HG02623 (cell line): ENCODE measurements at regions not wholly inside any gene's neighbourhood (a gene's known extent, or its start where the extent isn't known, plus 50 kb on each side); places are given as distances from the start of the nearest gene placed in this dataset.
"Not testable (repeated sequence)": the region's sequence is repeated elsewhere in the genome, so short reads cannot be mapped to it uniquely, and the experiment has no call there.

ENCODE experiments used
- ATAC-seq: cut with Tn5 transposase; IDR thresholded peaks from one replicate; pipeline ENCODE4 v1.9.1; 2021; ENCODE audit warnings: moderate library complexity; ENCODE audit not compliant: unreplicated experiment

- ATAC-seq, result no peak
Observed at GRCh38 chr15:87489902-87490665, 766.5 kb downstream of the NTRK3 start.

DNA sequence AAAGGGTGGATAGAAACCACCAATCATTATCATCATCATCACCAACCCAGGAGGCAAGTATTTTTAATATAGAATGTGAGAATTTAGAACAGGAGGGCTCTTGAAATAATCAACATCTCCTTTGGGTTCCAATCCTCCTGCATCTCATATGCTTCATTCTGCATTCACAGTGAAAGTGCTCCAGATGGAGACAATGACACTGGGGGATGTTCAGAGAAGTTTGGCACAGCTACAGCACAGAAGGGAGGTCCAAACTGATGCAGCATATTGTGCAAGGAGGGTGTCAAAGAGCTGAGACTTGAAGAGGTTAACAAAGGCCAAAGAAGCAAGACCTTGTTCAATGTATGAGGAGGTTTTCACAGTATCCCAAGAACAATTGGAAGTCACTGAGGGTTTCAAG lies 767.1 kb downstream of the NTRK3 start:
- ATAC-seq, result no peak

DNA sequence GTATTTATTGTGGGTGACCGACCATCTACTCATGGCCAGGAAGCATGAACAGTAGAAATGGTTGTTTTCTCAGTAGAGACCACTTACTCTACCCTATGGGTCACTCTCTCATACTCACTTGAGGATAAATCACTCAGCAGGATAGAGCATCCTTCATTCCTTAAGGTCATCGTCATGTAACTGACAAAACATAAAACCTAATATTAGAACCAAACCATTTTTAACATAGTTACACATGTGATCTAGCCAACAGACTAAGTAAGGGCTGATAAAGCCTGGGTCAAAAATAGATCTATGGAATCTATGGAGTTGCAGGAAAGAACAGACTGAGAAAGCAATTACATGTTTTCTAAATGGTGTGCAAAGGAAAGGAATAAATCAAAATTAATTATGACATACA lies 769.1 kb downstream of the NTRK3 start:
- no peak for ATAC-seq

DNA sequence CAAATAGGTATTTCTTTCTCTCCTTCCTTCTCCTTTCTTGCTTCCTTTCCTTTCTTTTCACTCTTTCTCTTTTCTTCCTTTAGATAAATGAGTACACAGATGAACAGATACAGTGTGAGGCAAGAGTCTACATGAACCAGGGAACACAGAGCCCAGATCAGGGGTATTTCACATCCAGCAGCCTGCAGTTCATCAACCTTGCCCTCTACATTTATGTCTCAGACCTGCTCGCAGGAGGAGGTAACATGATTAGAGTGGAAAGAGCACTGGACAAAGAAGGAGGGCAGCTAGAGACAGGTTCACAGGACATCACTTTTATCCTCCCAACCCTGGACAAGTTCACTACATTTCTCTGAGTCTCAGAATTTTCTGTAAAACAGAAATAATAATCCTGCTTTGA lies 773.1 kb downstream of the NTRK3 start:
- no peak for ATAC-seq

GRCh38 chr15:87481126-87481525 lies 775.4 kb downstream of the NTRK3 start:
- ATAC-seq, result no peak

GRCh38 chr15:87478687-87479072 lies 777.9 kb downstream of the NTRK3 start:
- ATAC-seq, result no peak

DNA sequence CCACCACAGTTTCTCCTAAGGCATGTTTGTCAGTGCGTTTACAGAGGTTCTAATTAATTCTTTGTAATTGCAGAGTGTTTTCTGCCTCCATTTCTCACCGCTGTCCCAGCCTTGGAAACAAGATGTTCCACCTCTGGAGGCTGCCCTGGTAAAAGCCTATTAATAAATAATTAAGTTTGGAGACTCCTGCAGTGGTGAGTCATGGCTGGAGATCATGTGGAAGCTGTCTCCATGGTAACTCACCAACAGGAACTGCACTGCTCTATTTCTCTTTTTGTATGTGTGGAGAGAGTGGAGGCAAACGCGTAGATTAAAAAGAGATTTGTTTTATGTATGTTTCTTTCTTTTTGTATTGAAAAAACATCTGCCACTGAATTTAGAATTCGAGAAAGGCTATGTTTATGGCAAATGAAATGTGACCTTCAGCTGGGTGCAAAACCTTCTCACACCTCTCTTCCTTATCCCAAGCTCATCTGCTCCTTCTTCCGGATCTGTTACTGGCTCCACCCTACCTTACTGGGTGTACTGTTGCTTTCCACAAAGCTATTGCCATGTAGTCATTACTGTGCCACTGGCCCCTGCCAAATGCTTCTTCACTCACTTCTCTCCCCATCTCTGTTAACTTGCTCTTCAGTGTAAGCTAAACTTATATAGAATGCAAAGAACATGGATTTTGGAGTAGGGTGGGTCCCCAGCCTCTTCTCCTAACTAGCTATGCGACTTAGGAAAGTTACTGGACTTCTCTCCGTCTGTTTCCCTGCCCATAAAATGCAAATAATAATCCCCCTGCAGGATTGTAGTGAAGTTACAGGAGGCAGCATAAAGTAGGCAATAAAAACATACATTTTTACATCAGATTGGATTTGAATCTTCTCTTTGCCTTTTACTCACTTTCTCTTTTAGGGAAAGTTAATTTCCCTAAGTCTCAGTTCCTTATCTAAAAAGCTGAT lies 778.5 kb downstream of the NTRK3 start:
- no peak for ATAC-seq

GRCh38 chr15:87477026-87477425 lies 779.5 kb downstream of the NTRK3 start:
- ATAC-seq, result no peak

GRCh38 chr15:87470923-87471322 lies 785.6 kb downstream of the NTRK3 start:
- ATAC-seq, result no peak

DNA sequence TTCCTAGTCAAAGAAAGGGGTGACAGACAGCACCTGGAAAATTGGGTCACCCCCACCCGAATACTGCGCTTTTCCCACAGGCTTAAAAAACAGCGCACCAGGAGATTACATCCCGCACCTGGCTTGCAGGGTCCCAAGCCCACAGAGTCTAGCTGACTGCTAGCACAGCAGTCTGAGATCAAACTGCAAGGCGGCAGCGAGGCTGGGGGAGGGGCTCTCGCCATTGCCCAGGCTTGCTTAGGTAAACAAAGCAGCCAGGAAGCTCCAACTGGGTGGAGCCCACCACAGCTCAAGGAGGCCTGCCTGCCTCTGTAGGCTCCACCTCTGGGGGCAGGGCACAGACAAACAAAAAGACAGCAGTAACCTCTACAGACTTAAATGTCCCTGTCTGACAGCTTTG lies 792.6 kb downstream of the NTRK3 start:
- not testable (repeated sequence) for ATAC-seq

DNA sequence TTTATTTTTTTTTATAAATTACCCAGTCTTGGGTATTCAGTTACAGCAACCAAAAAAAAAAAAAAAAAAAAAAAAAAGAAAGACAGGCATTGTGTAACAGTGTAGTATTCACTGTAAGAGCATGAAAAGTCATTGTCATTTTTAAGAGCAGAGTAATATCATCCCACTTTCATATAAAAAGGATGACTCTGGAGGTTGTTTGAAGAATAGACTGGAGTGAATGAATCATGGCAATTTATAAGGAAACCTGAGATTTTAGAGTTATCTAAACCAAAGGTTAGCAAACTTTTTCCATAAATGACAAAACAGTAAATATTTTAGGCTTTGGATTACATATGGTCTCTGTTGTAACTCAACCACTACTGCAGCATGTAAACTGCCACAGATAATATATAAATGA lies 794.9 kb downstream of the NTRK3 start:
- no peak for ATAC-seq

GRCh38 chr15:87454860-87455259 lies 801.7 kb downstream of the NTRK3 start:
- no peak for ATAC-seq

GRCh38 chr15:87450314-87450713 lies 806.2 kb downstream of the NTRK3 start:
- ATAC-seq, result no peak

GRCh38 chr15:87439090-87439489 lies 817.4 kb downstream of the NTRK3 start:
- no peak for ATAC-seq

DNA sequence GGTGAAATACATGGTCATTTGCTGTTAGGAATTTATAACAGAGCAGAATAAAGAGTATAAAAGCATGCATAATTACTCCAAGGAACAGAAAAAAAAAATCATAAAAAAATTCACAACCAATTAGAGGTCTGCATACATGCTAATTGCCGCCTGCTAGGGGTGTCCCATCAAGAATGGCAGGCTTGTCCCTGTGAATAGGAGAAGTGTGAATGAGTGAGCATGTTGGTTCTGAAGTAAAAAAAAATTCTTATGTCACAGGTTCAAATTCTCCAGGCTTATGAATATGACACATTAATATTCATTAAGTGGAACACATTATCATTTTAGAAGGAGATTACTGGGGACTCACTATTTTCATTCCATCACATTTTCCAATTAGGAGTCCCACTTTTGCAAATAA lies 822.7 kb downstream of the NTRK3 start:
- no peak for ATAC-seq

- no peak for ATAC-seq
Observed at GRCh38 chr15:87429754-87430153, 826.8 kb downstream of the NTRK3 start.

GRCh38 chr15:87420017-87420416 lies 836.5 kb downstream of the NTRK3 start:
- ATAC-seq, result no peak

DNA sequence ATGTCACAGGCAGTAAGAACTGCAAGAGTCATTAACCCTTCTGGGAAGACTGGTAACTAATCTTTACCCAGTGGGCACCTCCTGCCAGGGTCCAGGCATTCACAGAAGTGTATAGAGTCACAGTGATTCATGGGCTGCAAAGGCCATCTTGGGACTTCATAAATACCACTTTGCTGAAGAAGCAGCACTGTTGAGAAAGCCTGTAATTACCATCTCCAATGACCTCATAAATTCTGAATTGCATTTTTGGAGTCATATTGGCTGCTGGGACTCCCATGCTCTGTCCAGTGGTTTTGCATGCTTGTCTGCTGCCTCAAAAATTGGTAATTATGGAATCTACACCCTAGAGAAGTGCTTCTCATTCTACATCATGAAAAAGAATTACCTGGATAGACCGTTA lies 837.2 kb downstream of the NTRK3 start:
- ATAC-seq, result no peak

GRCh38 chr15:87416591-87417257 lies 839.8 kb downstream of the NTRK3 start:
- ATAC-seq, result no peak

GRCh38 chr15:87408902-87409301 lies 847.6 kb downstream of the NTRK3 start:
- ATAC-seq, result no peak

DNA sequence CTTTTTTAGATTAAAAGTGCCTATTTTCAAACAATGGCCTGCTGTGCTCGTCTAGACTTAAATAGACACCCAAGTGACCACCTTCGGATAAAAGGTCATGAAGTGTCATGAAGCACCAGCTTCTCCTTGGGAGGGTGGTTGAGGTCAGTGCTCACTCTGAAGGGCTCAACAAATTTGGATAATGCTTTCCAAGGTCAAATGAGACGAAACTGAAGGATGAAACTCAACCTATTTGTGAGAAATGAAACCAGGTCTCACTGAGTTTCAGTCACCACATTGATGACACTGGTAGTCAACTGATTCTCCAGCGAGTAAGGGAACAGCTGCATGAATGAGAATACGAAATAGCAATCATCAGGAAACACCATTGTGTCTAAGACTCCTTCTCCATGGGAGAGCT lies 852.6 kb downstream of the NTRK3 start:
- no peak for ATAC-seq

GRCh38 chr15:87401973-87402372 lies 854.6 kb downstream of the NTRK3 start:
- ATAC-seq, result no peak
